ENCODE measurements at regions not wholly inside any gene's neighbourhood (a gene's known extent, or its start where the extent isn't known, plus 50 kb on each side); places are given as distances from the start of the nearest gene placed in this dataset.
A peak's percentile ranks its signal among the peaks of the same experiment; 100 is the strongest.

DNA sequence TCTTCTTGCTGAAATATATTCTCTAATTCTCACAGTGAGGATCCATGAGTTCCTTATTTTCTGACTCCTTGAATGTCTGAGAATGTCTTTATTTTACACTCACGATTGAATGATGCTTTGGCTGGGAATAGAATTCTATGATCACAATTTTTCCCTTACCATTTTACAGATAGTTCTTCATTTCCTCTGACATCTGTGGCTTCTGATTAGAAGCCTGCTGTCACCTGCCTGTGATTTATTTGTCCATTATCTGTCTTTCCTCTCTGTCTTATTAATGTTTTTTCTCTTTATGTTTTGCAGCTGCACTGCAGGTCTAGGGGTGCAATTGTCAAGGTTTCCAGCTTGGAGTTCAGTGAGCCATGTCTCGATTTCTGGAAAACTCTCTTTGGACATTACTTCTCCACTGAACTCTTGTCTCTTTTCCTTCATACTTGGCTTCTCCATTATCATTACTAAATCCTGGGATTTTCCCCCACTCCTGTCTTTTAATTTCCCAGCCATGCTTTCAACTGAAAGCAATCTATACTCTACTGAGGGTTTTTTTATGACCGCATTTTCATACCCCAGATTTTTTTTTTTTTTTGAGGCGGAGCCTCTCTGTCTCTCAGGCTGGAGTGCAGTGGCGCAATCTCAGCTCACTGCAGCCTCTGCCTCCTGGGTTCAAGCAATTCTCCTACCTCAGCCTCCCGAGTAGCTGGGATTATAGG is 85.8 kb upstream of the PRNP start:
- H3F3A ChIP-seq (replicated peaks; ENCODE audit: insufficient read depth) = peaks cover 11% of the 10 kb centered on the region
- WGBS (ENCODE audit: low lambda C conversion rate) = 41% methylated on average over 6 of the region's 6 CpGs
- H3K79me2 ChIP-seq (ENCODE audit: insufficient read depth) = no peaks in the 10 kb centered on the region
- H3K4me1 ChIP-seq (ENCODE audit: control insufficient read depth in 1 of 2, insufficient read depth in 2 of 2, low read depth in 1 of 2, low read length in 1 of 2) = peaks cover 0 to 25% of the 10 kb centered on the region in 2 experiments; a peak in 3 of 4 replicates
- no peak overlapping the region for H3K4me3 ChIP-seq (ENCODE audit: low read depth in 2 of 2, low read length in 1 of 2)
- no peak overlapping the region for H3K9ac ChIP-seq
- H4K20me1 ChIP-seq (ENCODE audit: insufficient read depth) = no peaks in the 10 kb centered on the region
- TF ChIP-seq, protein P1, sequence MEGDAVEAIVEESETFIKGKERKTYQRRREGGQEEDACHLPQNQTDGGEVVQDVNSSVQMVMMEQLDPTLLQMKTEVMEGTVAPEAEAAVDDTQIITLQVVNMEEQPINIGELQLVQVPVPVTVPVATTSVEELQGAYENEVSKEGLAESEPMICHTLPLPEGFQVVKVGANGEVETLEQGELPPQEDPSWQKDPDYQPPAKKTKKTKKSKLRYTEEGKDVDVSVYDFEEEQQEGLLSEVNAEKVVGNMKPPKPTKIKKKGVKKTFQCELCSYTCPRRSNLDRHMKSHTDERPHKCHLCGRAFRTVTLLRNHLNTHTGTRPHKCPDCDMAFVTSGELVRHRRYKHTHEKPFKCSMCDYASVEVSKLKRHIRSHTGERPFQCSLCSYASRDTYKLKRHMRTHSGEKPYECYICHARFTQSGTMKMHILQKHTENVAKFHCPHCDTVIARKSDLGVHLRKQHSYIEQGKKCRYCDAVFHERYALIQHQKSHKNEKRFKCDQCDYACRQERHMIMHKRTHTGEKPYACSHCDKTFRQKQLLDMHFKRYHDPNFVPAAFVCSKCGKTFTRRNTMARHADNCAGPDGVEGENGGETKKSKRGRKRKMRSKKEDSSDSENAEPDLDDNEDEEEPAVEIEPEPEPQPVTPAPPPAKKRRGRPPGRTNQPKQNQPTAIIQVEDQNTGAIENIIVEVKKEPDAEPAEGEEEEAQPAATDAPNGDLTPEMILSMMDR (IDR thresholded peaks at IDR 0.05) = no peak
- peak; percentile 27; the same call in 1 of the 2 replicates for TF ChIP-seq TCF12 (IDR thresholded peaks at IDR 0.05)
- TF ChIP-seq, protein P2, sequence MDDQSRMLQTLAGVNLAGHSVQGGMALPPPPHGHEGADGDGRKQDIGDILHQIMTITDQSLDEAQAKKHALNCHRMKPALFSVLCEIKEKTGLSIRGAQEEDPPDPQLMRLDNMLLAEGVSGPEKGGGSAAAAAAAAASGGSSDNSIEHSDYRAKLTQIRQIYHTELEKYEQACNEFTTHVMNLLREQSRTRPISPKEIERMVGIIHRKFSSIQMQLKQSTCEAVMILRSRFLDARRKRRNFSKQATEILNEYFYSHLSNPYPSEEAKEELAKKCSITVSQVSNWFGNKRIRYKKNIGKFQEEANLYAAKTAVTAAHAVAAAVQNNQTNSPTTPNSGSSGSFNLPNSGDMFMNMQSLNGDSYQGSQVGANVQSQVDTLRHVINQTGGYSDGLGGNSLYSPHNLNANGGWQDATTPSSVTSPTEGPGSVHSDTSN (IDR thresholded peaks at IDR 0.05) = peak; percentile 44
- no peak overlapping the region for H3K27ac ChIP-seq (ENCODE audit: low read depth in 2 of 2, low read length in 1 of 2)
- H3K27me3 ChIP-seq (ENCODE audit: insufficient read depth) = no peaks in the 10 kb centered on the region
- H3K4me2 ChIP-seq = no peak overlapping the region
- no peak for DNase-seq
- H3K36me3 ChIP-seq (replicated peaks in 1 of 2; ENCODE audit: control insufficient read depth in 1 of 2, insufficient read depth in 2 of 2, low read length in 1 of 2) = no peaks in the 10 kb centered on the region
- H2AFZ ChIP-seq (ENCODE audit: low read depth) = no peak overlapping the region
- ChIA-PET POLR2A (no interaction called here), CTCF (interaction anchor here (0.7 to 3.1 kb wide), 2 partner anchors 120 to 140 kb away, joined by 3 to 12 read pairs; no protein-coding TSS in a partner anchor)
- H3K9me2 ChIP-seq = no peaks in the 10 kb centered on the region
- H3K9me3 ChIP-seq = no peaks in the 10 kb centered on the region

DNA sequence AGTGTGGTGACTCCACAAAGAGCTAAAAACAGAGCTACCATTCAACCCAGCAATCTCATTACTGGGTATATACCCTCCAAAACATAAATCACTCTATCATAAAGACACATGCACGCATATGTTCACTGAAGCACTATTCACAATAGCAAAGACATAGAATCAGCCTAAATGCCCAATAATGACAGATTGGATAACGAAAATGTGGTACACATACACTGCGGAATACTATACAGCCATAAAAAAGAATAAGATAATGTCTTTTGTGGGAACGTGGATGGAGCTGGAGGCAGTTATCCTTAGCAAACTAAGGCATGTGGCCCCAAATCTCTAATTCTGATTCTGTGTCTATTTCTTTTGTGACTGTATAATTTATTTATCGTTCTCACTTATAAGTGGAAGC is 89.0 kb upstream of the PRNP start:
- Histone ChIP-seq H4K20me1 (ENCODE audit: insufficient read depth) (no peaks in the 10 kb centered on the region), H3F3A (replicated peaks; ENCODE audit: insufficient read depth) (peaks cover 4% of the 10 kb centered on the region), H3K4me1 (ENCODE audit: control insufficient read depth in 1 of 2, insufficient read depth in 2 of 2, low read depth in 1 of 2, low read length in 1 of 2) (peaks cover 2 to 22% of the 10 kb centered on the region in 2 experiments; a peak in 3 of 4 replicates), H3K4me3 (ENCODE audit: low read depth in 2 of 2, low read length in 1 of 2) (no peak overlapping the region), H3K9me2 (no peaks in the 10 kb centered on the region), H3K36me3 (replicated peaks in 1 of 2; ENCODE audit: control insufficient read depth in 1 of 2, insufficient read depth in 2 of 2, low read length in 1 of 2) (no peaks in the 10 kb centered on the region), H3K9ac (no peak overlapping the region), H3K27me3 (ENCODE audit: insufficient read depth) (no peaks in the 10 kb centered on the region), H3K4me2 (no peak overlapping the region), H3K79me2 (ENCODE audit: insufficient read depth) (no peaks in the 10 kb centered on the region), H3K27ac (ENCODE audit: low read depth in 2 of 2, low read length in 1 of 2) (no peak overlapping the region), H3K9me3 (no peaks in the 10 kb centered on the region), H2AFZ (ENCODE audit: low read depth) (no peak overlapping the region)
- WGBS (ENCODE audit: low lambda C conversion rate) = 51% methylated on average over 5 of the region's 5 CpGs
- POLR2A ChIA-PET = no interaction called here
- CTCF ChIA-PET = interaction anchor here (0.8 kb wide), 2 partner anchors 8 to 144 kb away, joined by 3 read pairs; no protein-coding TSS in a partner anchor
- DNase-seq = no peak
- TF ChIP-seq RCOR1 (IDR thresholded peaks at IDR 0.05; ENCODE audit: low read length) (no peak), CHD2 (IDR thresholded peaks at IDR 0.05; ENCODE audit: low read length, partially characterized antibody) (no peak), POLR2AphosphoS5 (IDR thresholded peaks at IDR 0.05; ENCODE audit: low read depth, low read length) (no peak), FOXJ3 (CRISPR knock-in tag; IDR thresholded peaks at IDR 0.05) (no peak), FOSL2 (IDR thresholded peaks at IDR 0.05; ENCODE audit: borderline replicate concordance, low read depth) (no peak), YY1 (IDR thresholded peaks at IDR 0.05; ENCODE audit: low read depth) (no peak)
- TF ChIP-seq, protein P3, sequence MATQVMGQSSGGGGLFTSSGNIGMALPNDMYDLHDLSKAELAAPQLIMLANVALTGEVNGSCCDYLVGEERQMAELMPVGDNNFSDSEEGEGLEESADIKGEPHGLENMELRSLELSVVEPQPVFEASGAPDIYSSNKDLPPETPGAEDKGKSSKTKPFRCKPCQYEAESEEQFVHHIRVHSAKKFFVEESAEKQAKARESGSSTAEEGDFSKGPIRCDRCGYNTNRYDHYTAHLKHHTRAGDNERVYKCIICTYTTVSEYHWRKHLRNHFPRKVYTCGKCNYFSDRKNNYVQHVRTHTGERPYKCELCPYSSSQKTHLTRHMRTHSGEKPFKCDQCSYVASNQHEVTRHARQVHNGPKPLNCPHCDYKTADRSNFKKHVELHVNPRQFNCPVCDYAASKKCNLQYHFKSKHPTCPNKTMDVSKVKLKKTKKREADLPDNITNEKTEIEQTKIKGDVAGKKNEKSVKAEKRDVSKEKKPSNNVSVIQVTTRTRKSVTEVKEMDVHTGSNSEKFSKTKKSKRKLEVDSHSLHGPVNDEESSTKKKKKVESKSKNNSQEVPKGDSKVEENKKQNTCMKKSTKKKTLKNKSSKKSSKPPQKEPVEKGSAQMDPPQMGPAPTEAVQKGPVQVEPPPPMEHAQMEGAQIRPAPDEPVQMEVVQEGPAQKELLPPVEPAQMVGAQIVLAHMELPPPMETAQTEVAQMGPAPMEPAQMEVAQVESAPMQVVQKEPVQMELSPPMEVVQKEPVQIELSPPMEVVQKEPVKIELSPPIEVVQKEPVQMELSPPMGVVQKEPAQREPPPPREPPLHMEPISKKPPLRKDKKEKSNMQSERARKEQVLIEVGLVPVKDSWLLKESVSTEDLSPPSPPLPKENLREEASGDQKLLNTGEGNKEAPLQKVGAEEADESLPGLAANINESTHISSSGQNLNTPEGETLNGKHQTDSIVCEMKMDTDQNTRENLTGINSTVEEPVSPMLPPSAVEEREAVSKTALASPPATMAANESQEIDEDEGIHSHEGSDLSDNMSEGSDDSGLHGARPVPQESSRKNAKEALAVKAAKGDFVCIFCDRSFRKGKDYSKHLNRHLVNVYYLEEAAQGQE (IDR thresholded peaks at IDR 0.05; ENCODE audit: low read depth, low read length) = no peak
- TF ChIP-seq, protein P4, sequence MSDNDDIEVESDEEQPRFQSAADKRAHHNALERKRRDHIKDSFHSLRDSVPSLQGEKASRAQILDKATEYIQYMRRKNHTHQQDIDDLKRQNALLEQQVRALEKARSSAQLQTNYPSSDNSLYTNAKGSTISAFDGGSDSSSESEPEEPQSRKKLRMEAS (IDR thresholded peaks at IDR 0.05; ENCODE audit: low read depth) = no peak
- TF ChIP-seq, protein P1 (IDR thresholded peaks at IDR 0.05) = no peak

Data from SK-N-SH (cell line).